GM12872 (cell line): ENCODE measurements at regions not wholly inside any gene's neighbourhood (a gene's known extent, or its start where the extent isn't known, plus 50 kb on each side); places are given as distances from the start of the nearest gene placed in this dataset.

Source experiments
- CTCF ChIP-seq: IDR thresholded peaks from 3 replicates; pipeline ENCODE4 v1.5.1; 2011; ENCODE audit warnings: low read depth, mild to moderate bottlenecking, low read length, moderate library complexity; ENCODE audit not compliant: insufficient read depth

GRCh38 chr2:203808046-203808750, 59.4 kb upstream of the CTLA4 start:
- TF ChIP-seq CTCF: no peak

- TF ChIP-seq CTCF: no peak
Measured at GRCh38 chr2:203809084-203809521, 58.5 kb upstream of the CTLA4 start.

- TF ChIP-seq CTCF: no peak
Measured at GRCh38 chr2:203809991-203810510, 57.5 kb upstream of the CTLA4 start.

GRCh38 chr2:203811491-203812221, 55.9 kb upstream of the CTLA4 start:
- TF ChIP-seq CTCF: no peak

GRCh38 chr2:203812294-203813221, 55.0 kb upstream of the CTLA4 start:
- TF ChIP-seq CTCF: no peak

GRCh38 chr2:203813684-203814083, 53.9 kb upstream of the CTLA4 start:
- TF ChIP-seq CTCF: no peak
